ENCODE measurements at regions not wholly inside any gene's neighbourhood (a gene's known extent, or its start where the extent isn't known, plus 50 kb on each side); places are given as distances from the start of the nearest gene placed in this dataset.
"Not testable (repeated sequence)": the region's sequence is repeated elsewhere in the genome, so short reads cannot be mapped to it uniquely, and the experiment has no call there.

GRCh38 chr1:66462313-66462712 is 71.6 kb upstream of the SGIP1 start:
- Histone ChIP-seq H3K4me1 (ENCODE audit: control insufficient read depth, low read length) (no peaks in the 10 kb centered on the region), H3F3A (ENCODE audit: control insufficient read depth, insufficient read depth) (no peaks in the 10 kb centered on the region), H3K36me3 (ENCODE audit: control insufficient read depth, low read length) (no peaks in the 10 kb centered on the region), H3K4me2 (ENCODE audit: low read length) (no peak overlapping the region), H4K20me1 (ENCODE audit: control insufficient read depth, insufficient read depth, low read depth, low read length) (no peaks in the 10 kb centered on the region), H3K79me2 (ENCODE audit: control insufficient read depth, low read length) (no peaks in the 10 kb centered on the region), H3K9me2 (replicated peaks; ENCODE audit: control insufficient read depth, low read length) (no peaks in the 10 kb centered on the region), H3K4me3 (ENCODE audit: low read length) (no peak overlapping the region), H3K9me3 (ENCODE audit: control insufficient read depth, insufficient read depth, low read length) (peaks cover 3% of the 10 kb centered on the region; the same call in 1 of the 2 replicates), H3K27ac (ENCODE audit: low read depth, low read length) (no peak overlapping the region), H3K27me3 (ENCODE audit: control insufficient read depth, low read length) (peaks cover 4% of the 10 kb centered on the region; the same call in 1 of the 2 replicates)
- no peak for TF ChIP-seq CTCF (IDR thresholded peaks at IDR 0.05; ENCODE audit: low read depth, low read length, poor library complexity, severe bottlenecking)
- no peak for TF ChIP-seq EZH2phosphoT487 (IDR thresholded peaks at IDR 0.05; ENCODE audit: borderline replicate concordance, low read length)

GRCh38 chr1:66464351-66464750 is 69.6 kb upstream of the SGIP1 start:
- no peak overlapping the region for H3K4me2 ChIP-seq (ENCODE audit: low read length)
- H3K27ac ChIP-seq (ENCODE audit: low read depth, low read length), result no peak overlapping the region

GRCh38 chr1:66464802-66465201 is 69.2 kb upstream of the SGIP1 start:
- no peaks in the 10 kb centered on the region for H3K36me3 ChIP-seq (ENCODE audit: control insufficient read depth, low read length)
- H3K4me2 ChIP-seq (ENCODE audit: low read length), result no peak overlapping the region
- H3K4me3 ChIP-seq (ENCODE audit: low read length), result no peak overlapping the region
- H3K27me3 ChIP-seq (ENCODE audit: control insufficient read depth, low read length), result peaks cover 8% of the 10 kb centered on the region; the same call in 1 of the 2 replicates
- peaks cover 3% of the 10 kb centered on the region; the same call in 1 of the 2 replicates for H3K9me3 ChIP-seq (ENCODE audit: control insufficient read depth, insufficient read depth, low read length)
- no peak overlapping the region for H3K27ac ChIP-seq (ENCODE audit: low read depth, low read length)
- no peaks in the 10 kb centered on the region for H3K4me1 ChIP-seq (ENCODE audit: control insufficient read depth, low read length)
- H3K79me2 ChIP-seq (ENCODE audit: control insufficient read depth, low read length), result no peaks in the 10 kb centered on the region
- no peak for TF ChIP-seq EZH2phosphoT487 (IDR thresholded peaks at IDR 0.05; ENCODE audit: borderline replicate concordance, low read length)
- no peak for TF ChIP-seq CTCF (IDR thresholded peaks at IDR 0.05; ENCODE audit: low read depth, low read length, poor library complexity, severe bottlenecking)
- H3F3A ChIP-seq (ENCODE audit: control insufficient read depth, insufficient read depth), result no peaks in the 10 kb centered on the region
- no peaks in the 10 kb centered on the region for H4K20me1 ChIP-seq (ENCODE audit: control insufficient read depth, insufficient read depth, low read depth, low read length)
- H3K9me2 ChIP-seq (replicated peaks; ENCODE audit: control insufficient read depth, low read length), result no peaks in the 10 kb centered on the region

More at GRCh38 chr1:66464351-66464750, 69.6 kb upstream of the SGIP1 start:
- H3K79me2 ChIP-seq (ENCODE audit: control insufficient read depth, low read length), result no peaks in the 10 kb centered on the region
- H3F3A ChIP-seq (ENCODE audit: control insufficient read depth, insufficient read depth), result no peaks in the 10 kb centered on the region
- H4K20me1 ChIP-seq (ENCODE audit: control insufficient read depth, insufficient read depth, low read depth, low read length), result no peaks in the 10 kb centered on the region
- H3K4me3 ChIP-seq (ENCODE audit: low read length), result no peak overlapping the region
- H3K9me2 ChIP-seq (replicated peaks; ENCODE audit: control insufficient read depth, low read length), result no peaks in the 10 kb centered on the region
- no peaks in the 10 kb centered on the region for H3K36me3 ChIP-seq (ENCODE audit: control insufficient read depth, low read length)
- H3K4me1 ChIP-seq (ENCODE audit: control insufficient read depth, low read length), result no peaks in the 10 kb centered on the region
- TF ChIP-seq EZH2phosphoT487 (IDR thresholded peaks at IDR 0.05; ENCODE audit: borderline replicate concordance, low read length), result no peak
- TF ChIP-seq CTCF (IDR thresholded peaks at IDR 0.05; ENCODE audit: low read depth, low read length, poor library complexity, severe bottlenecking), result no peak
- peaks cover 8% of the 10 kb centered on the region; the same call in 1 of the 2 replicates for H3K27me3 ChIP-seq (ENCODE audit: control insufficient read depth, low read length)
- peaks cover 3% of the 10 kb centered on the region; the same call in 1 of the 2 replicates for H3K9me3 ChIP-seq (ENCODE audit: control insufficient read depth, insufficient read depth, low read length)

- H3K4me1 ChIP-seq (ENCODE audit: control insufficient read depth, low read length); H3K9me3 ChIP-seq (ENCODE audit: control insufficient read depth, insufficient read depth, low read length); H3F3A ChIP-seq (ENCODE audit: control insufficient read depth, insufficient read depth); H3K4me2 ChIP-seq (ENCODE audit: low read length); H3K27ac ChIP-seq (ENCODE audit: low read depth, low read length); H3K4me3 ChIP-seq (ENCODE audit: low read length); H3K36me3 ChIP-seq (ENCODE audit: control insufficient read depth, low read length); H3K27me3 ChIP-seq (ENCODE audit: control insufficient read depth, low read length); H3K79me2 ChIP-seq (ENCODE audit: control insufficient read depth, low read length); H4K20me1 ChIP-seq (ENCODE audit: control insufficient read depth, insufficient read depth, low read depth, low read length); H3K9me2 ChIP-seq (replicated peaks; ENCODE audit: control insufficient read depth, low read length): not testable (repeated sequence)
These were observed 67.3 kb upstream of the SGIP1 start for GRCh38 chr1:66466695-66467094.

All from DOHH2 (cell line).